Neural crest cell (in vitro differentiated cells): ENCODE measurements at regions not wholly inside any gene's neighbourhood (a gene's known extent, or its start where the extent isn't known, plus 50 kb on each side); places are given as distances from the start of the nearest gene placed in this dataset.

Experiments
- DNase-seq: peaks from one replicate; pipeline ENCODE4 v3.0.0; 2021; ENCODE audit warnings: low read depth, mixed read lengths, low spot score
- H3K27ac Mint-ChIP-seq: one replicate; pipeline ENCODE4 v1.8.0; 2021; ENCODE audit warnings: mild to moderate bottlenecking, mixed read lengths; ENCODE audit not compliant: unreplicated experiment
- H3K27me3 Mint-ChIP-seq: 2 replicates; pipeline ENCODE4 v1.8.0; 2021; ENCODE audit warnings: low read depth, mild to moderate bottlenecking, mixed read lengths
- H3K36me3 Mint-ChIP-seq: 2 replicates; pipeline ENCODE4 v1.8.0; 2021; ENCODE audit warnings: low read depth, mild to moderate bottlenecking, mixed read lengths
- H3K4me1 Mint-ChIP-seq: 2 replicates; pipeline ENCODE4 v1.8.0; 2021; ENCODE audit warnings: mixed read lengths
- H3K4me3 Mint-ChIP-seq: one replicate; pipeline ENCODE4 v1.8.0; 2021; ENCODE audit warnings: mild to moderate bottlenecking, mixed read lengths
- H3K9me3 Mint-ChIP-seq: 2 replicates; pipeline ENCODE4 v1.8.0; 2021; ENCODE audit warnings: mixed read lengths
- CTCF ChIP-seq: fragments of 200-600 bp; sonication (generic); conservative IDR thresholded peaks from 2 replicates; pipeline ENCODE4 v1.5.0; 2021; ENCODE audit warnings: antibody characterized with exemption, mild to moderate bottlenecking

- Mint-ChIP-seq H3K4me3 (no peak overlapping the region), H3K4me1 (no peaks in the 10 kb centered on the region), H3K36me3 (no peaks in the 10 kb centered on the region), H3K27ac (no peak overlapping the region), H3K9me3 (peaks cover 9% of the 10 kb centered on the region), H3K27me3 (no peaks in the 10 kb centered on the region)
- TF ChIP-seq CTCF: no peak
- no peak for DNase-seq
These were observed 473.3 kb upstream of the FAM47C start for GRCh38 chrX:36534900-36535299.

- no peaks in the 10 kb centered on the region for H3K27me3 Mint-ChIP-seq
- no peak overlapping the region for H3K4me3 Mint-ChIP-seq
- peaks cover 12% of the 10 kb centered on the region for H3K4me1 Mint-ChIP-seq
- peaks cover 4% of the 10 kb centered on the region for H3K9me3 Mint-ChIP-seq
- TF ChIP-seq CTCF: no peak
- DNase-seq: no peak
- no peak overlapping the region for H3K27ac Mint-ChIP-seq
- H3K36me3 Mint-ChIP-seq: peaks cover 3% of the 10 kb centered on the region
These were observed 464.7 kb upstream of the FAM47C start for GRCh38 chrX:36543499-36543898.

GRCh38 chrX:36562986-36563385 is 445.2 kb upstream of the FAM47C start:
- Mint-ChIP-seq H3K9me3 (peaks cover 12% of the 10 kb centered on the region), H3K27ac (no peak overlapping the region), H3K27me3 (no peaks in the 10 kb centered on the region), H3K36me3 (no peaks in the 10 kb centered on the region), H3K4me3 (no peak overlapping the region), H3K4me1 (no peaks in the 10 kb centered on the region)
- TF ChIP-seq CTCF: no peak
- DNase-seq: no peak

GRCh38 chrX:36568946-36569345 is 439.2 kb upstream of the FAM47C start:
- TF ChIP-seq CTCF: no peak
- Mint-ChIP-seq H3K27ac (no peak overlapping the region), H3K4me3 (no peak overlapping the region), H3K4me1 (no peaks in the 10 kb centered on the region), H3K36me3 (no peaks in the 10 kb centered on the region), H3K27me3 (no peaks in the 10 kb centered on the region), H3K9me3 (peaks cover 14% of the 10 kb centered on the region)
- no peak for DNase-seq

GRCh38 chrX:36573720-36574119 is 434.4 kb upstream of the FAM47C start:
- H3K4me3 Mint-ChIP-seq: no peak overlapping the region
- no peak for DNase-seq
- TF ChIP-seq CTCF: no peak
- H3K27me3 Mint-ChIP-seq: no peaks in the 10 kb centered on the region
- peaks cover 4% of the 10 kb centered on the region for H3K9me3 Mint-ChIP-seq
- H3K27ac Mint-ChIP-seq: no peak overlapping the region
- no peaks in the 10 kb centered on the region for H3K36me3 Mint-ChIP-seq
- H3K4me1 Mint-ChIP-seq: no peaks in the 10 kb centered on the region

GRCh38 chrX:36575670-36576069 is 432.5 kb upstream of the FAM47C start:
- H3K9me3 Mint-ChIP-seq: no peaks in the 10 kb centered on the region

More at GRCh38 chrX:36575670-36576069, 432.5 kb upstream of the FAM47C start:
- Mint-ChIP-seq H3K4me3 (no peak overlapping the region), H3K27me3 (no peaks in the 10 kb centered on the region), H3K4me1 (no peaks in the 10 kb centered on the region), H3K27ac (no peak overlapping the region), H3K36me3 (no peaks in the 10 kb centered on the region)
- no peak for DNase-seq
- TF ChIP-seq CTCF: no peak
